Heart right ventricle (tissue), 16 donors: ENCODE measurements at regions not wholly inside any gene's neighbourhood (a gene's known extent, or its start where the extent isn't known, plus 50 kb on each side); places are given as distances from the start of the nearest gene placed in this dataset.
"Not testable (repeated sequence)": the region's sequence is repeated elsewhere in the genome, so short reads cannot be mapped to it uniquely, and the experiment has no call there.

ENCODE experiments used
- ATAC-seq, 8 donors: fragments of 200-7000 bp; cut with Tn5 transposase; one replicate each; pipeline ENCODE4 v1.9.1; 2020; ENCODE audit warnings: mild to moderate bottlenecking in 8 of 8, moderate library complexity in 8 of 8, moderate number of reproducible peaks in 1 of 8
- DNase-seq, 2 donors: peaks; one replicate each; pipeline ENCODE4 v3.0.0-alpha.2; 2020
- H3K27ac ChIP-seq, 10 donors: fragments of 200-600 bp; sonication (generic) in 2 of 10; one replicate each; pipeline versions ENCODE4 v1.5.0 to v1.8.0; 2020 to 2022; ENCODE audit warnings: mild to moderate bottlenecking in 3 of 10
- H3K27me3 ChIP-seq, 7 donors: fragments of 200-600 bp; one replicate each; pipeline ENCODE4 v1.8.0; 2021 to 2022; ENCODE audit warnings: mild to moderate bottlenecking in 2 of 7
- H3K36me3 ChIP-seq, 9 donors: fragments of 200-600 bp; sonication (generic) in 1 of 9; one replicate each; pipeline versions ENCODE4 v1.5.0 to v1.8.0; 2020 to 2022; ENCODE audit warnings: mild to moderate bottlenecking in 2 of 9
- H3K4me1 ChIP-seq, 9 donors: fragments of 200-600 bp; sonication (generic) in 1 of 9; one replicate each; pipeline versions ENCODE4 v1.5.0 to v1.8.0; 2020 to 2022; ENCODE audit warnings: mild to moderate bottlenecking in 4 of 9
- H3K4me3 ChIP-seq, 10 donors: fragments of 200-600 bp; sonication (generic) in 2 of 10; one replicate each; pipeline versions ENCODE4 v1.5.0 to v1.8.0; 2020 to 2022; ENCODE audit warnings: mild to moderate bottlenecking in 7 of 10, moderate library complexity in 2 of 10
- H3K9me3 ChIP-seq, 11 donors: fragments of 200-600 bp in 10 of 11; sonication (generic) in 2 of 11; one replicate each; pipeline versions ENCODE4 v1.5.0 to v1.8.0; 2013 to 2022; ENCODE audit warnings: mild to moderate bottlenecking in 2 of 11, control low read depth in 1 of 11, moderate library complexity in 1 of 11
- WGBS, 2 donors: extraction: QIAGEN DNeasy Blood & Tissue Kit; methylation state at CpG; one replicate each; pipeline ENCODE4 v1.1.7; 2013; ENCODE audit warnings: inconsistent platforms in 1 of 2; 5-methylcytosine and 5-hydroxymethylcytosine counted together
- intact Hi-C, 10 donors: fragments of 100-400 bp; cut with DNase I; formaldehyde crosslinking; loops; one replicate each; pipeline versions ENCODE4 v1.11.1 to v1.14.2; 2022
- TF ChIP-seq, protein P1 (sequence below), 9 donors: fragments of 200-600 bp; sonication (generic) in 2 of 9; IDR thresholded peaks; one replicate each; pipeline versions ENCODE4 v1.5.0 to v1.8.0; 2021 to 2022; ENCODE audit warnings: antibody characterized with exemption in 9 of 9, mild to moderate bottlenecking in 5 of 9, moderate library complexity in 1 of 9
- donor health status: Arrhythmogenic right ventricular cardiomyopathy.
- donor health status: ischemic (EF 13 %, LVEDD 7.1; RV severe dilation, severe dysfunction).
- donor health status: healthy with polysubstance abuse.
- donor health status: DM: no; HTN: yes; CAD: no.
- donor health status: DM: no; HTN: no; CAD: no.
- donor health status: ischemic (EF 25% LVEDD 6.9; RV normal size, moderate dysfunction).
- donor health status: ischemic (EF 25% LVEDD 5.7; RV mildly dilated, moderate dysfunction).
- donor health status: healthy.
- donor health status: DM: yes; HTN: yes; CAD: no.
- donor health status: Ischemic cardiomyopathy.
- donor health status: ischemic (EF 35%, LVEDD 5.7; RV mildly dilated, moderate dysfunction).
- donor health status: nonischemic (EF 11% LVEDD 7.7; RV severe dilation, severe dysfunction).
- donor health status: DM: yes; HTN: yes; CAD: no.
- donor health status: PGD.
- donor health status: ischemic (EF 29% LVEDD 5.4; RV normal size, mild dysfunction).
- donor health status: nonischemic (EF 23%, LVEDD 6.1; RV moderate dilation, normal function).

DNA sequence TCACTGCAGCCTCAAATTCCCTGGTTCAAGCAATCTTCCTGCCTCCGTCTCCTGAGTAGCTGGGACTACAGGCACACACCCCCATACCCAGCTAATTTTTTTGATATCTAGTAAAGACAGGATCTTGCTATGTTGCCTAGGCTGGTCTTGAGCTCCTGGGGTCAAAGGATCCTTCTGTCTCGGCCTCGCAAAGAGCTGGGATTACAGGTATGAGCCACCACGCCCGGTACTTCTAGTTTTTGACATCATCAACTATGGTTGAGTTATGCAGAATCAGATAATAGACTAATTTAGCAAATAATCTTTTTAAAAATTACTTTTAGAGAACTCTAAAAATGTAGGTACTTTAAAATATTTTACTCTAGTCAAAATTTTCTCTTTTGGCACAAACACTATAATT is 166.2 kb downstream of the SOX4 start:
- no peak overlapping the region for H3K27ac ChIP-seq
- WGBS, 2 donors, result 98 to 99% methylated on average over 5 of the region's 5 CpGs
- TF ChIP-seq, protein P1, sequence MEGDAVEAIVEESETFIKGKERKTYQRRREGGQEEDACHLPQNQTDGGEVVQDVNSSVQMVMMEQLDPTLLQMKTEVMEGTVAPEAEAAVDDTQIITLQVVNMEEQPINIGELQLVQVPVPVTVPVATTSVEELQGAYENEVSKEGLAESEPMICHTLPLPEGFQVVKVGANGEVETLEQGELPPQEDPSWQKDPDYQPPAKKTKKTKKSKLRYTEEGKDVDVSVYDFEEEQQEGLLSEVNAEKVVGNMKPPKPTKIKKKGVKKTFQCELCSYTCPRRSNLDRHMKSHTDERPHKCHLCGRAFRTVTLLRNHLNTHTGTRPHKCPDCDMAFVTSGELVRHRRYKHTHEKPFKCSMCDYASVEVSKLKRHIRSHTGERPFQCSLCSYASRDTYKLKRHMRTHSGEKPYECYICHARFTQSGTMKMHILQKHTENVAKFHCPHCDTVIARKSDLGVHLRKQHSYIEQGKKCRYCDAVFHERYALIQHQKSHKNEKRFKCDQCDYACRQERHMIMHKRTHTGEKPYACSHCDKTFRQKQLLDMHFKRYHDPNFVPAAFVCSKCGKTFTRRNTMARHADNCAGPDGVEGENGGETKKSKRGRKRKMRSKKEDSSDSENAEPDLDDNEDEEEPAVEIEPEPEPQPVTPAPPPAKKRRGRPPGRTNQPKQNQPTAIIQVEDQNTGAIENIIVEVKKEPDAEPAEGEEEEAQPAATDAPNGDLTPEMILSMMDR (IDR thresholded peaks at IDR 0.05), result no peak
- peaks cover 0 to 2% (median 0%) of the 10 kb centered on the region in 9 donors for H3K4me1 ChIP-seq
- no peak for ATAC-seq
- no peak for DNase-seq
- no peak overlapping the region for H3K4me3 ChIP-seq
- H3K9me3 ChIP-seq, result peaks cover 0 to 7% (median 0%) of the 10 kb centered on the region in 11 donors
- intact Hi-C loops, result no loop called here
- peaks cover 0 to 2% (median 0%) of the 10 kb centered on the region in 9 donors for H3K36me3 ChIP-seq
- no peaks in the 10 kb centered on the region for H3K27me3 ChIP-seq

DNA sequence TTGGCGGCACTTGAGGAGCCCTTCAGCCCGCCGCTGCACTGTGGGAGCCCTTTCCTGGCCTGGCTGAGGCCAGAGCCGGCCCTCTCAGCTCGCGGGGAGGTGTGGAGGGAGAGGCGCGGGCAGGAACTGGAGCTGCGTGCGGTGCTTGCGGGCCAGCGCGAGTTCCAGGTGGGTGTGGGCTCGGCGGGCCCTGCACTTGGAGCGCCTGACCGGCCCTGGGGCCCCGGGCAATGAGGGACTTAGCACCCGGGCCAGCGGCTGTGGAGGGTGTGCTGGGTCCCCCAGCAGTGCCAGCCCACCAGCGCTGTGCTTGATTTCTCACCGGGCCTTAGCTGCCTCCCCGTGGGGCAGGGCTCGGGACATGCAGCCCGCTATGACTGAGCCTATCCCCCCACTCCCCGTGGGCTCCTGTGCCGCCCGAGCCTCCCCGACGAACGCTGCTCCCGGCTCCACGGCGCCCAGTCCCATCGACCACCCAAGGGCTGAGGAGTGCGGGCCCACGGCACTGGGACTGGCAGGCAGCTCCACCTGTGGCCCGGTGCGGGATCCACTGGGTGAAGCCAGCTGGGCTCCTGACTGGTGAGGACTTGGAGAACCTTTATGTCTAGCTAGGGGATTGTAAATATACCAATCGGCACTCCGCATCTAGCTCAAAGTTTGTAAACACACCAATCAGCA is 167.6 kb downstream of the SOX4 start:
- H3K27me3 ChIP-seq, H3K36me3 ChIP-seq, H3K27ac ChIP-seq, H3K9me3 ChIP-seq, H3K4me3 ChIP-seq, intact Hi-C loops, DNase-seq, ATAC-seq, H3K4me1 ChIP-seq: not testable (repeated sequence)
- WGBS, 2 donors, result 96 to 98% methylated on average over 40 to 41 of the region's 41 CpGs

DNA sequence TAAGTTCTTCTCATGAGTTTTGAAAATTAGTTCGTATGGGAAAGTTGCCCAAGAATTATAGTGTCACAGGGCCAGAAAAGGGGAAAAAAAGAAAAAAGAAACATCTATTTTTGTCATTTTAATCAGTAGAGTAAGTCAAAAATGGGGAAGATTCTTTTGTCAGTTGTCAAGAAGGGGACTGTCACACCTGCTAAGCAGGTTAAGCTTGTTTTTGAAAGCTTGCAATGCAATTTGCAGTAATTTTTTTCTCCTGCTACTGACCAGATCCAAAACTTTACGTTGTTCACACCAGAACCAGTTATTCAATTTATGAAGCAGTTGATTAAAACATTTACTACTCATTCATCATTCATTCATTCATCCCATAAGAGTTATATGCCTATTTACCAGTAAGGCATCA is 171.4 kb downstream of the SOX4 start:
- no peak for DNase-seq
- WGBS, 2 donors, result 87 to 92% methylated on average over 2 of the region's 2 CpGs

DNA sequence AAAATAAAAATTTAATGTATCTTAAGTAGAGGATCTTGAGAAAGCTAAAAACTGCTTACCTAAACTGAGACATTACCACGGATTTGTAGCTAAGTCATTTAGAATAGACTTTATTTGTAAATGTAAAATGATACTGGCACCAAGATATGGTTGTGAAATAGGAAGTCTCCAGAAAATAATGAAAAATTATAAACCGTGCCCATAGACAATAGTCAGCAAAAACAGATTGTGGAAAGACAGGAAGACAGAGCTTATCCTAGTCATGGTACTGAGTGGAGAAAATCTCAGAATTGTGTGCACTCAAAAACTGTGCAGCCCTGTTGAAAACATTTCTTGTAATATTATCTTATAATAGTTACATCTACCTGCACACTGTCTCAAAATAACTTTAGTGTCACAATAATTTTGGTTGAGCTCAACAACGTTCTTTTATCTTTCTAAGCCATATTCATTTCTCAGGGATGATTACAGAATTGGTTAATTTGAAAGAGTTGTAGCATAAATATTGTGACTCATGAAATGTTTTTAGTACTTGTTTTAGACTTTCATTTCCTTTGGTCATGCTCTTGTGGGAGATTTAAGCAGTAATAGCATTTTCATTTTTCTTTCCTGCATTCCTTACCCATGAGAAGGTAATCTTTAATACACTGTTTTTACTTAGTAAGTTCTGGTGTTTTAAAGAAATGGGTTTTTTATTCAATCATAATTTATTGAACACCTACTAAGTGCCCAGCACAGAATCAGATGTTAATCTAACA is 174.5 kb downstream of the SOX4 start:
- Histone ChIP-seq H3K36me3 (no peaks in the 10 kb centered on the region), H3K9me3 (no peaks in the 10 kb centered on the region), H3K4me1 (peaks cover 0 to 51% (median 33%) of the 10 kb centered on the region in 9 donors), H3K27ac (no peak overlapping the region), H3K4me3 (no peak overlapping the region), H3K27me3 (no peaks in the 10 kb centered on the region)
- TF ChIP-seq, protein P1 (IDR thresholded peaks at IDR 0.05), result no peak
- 62 to 69% methylated on average over 3 of the region's 3 CpGs for WGBS, 2 donors
- ATAC-seq (no peak), DNase-seq (no peak)
- intact Hi-C loops, result loop anchor here in 1 of 10 donors (5.0 kb wide), 1 partner anchor 171 kb away; no protein-coding TSS in a partner anchor

More for the DNA sequence above, 171.4 kb downstream of the SOX4 start:
- no peak overlapping the region for H3K4me3 ChIP-seq
- H3K27me3 ChIP-seq, result no peaks in the 10 kb centered on the region
- peaks cover 0 to 2% (median 0%) of the 10 kb centered on the region in 9 donors for H3K36me3 ChIP-seq
- peaks cover 0 to 7% (median 0%) of the 10 kb centered on the region in 11 donors for H3K9me3 ChIP-seq
- no peak overlapping the region for H3K27ac ChIP-seq
- intact Hi-C loops, result loop anchor here in 1 of 10 donors (5.0 kb wide), 1 partner anchor 168 kb away; no protein-coding TSS in a partner anchor
- no peak for ATAC-seq
- peaks cover 0 to 24% (median 14%) of the 10 kb centered on the region in 9 donors for H3K4me1 ChIP-seq
- TF ChIP-seq, protein P1 (IDR thresholded peaks at IDR 0.05), result no peak
